Heart left ventricle (tissue), 13 donors: ENCODE measurements at regions not wholly inside any gene's neighbourhood (a gene's known extent, or its start where the extent isn't known, plus 50 kb on each side); places are given as distances from the start of the nearest gene placed in this dataset.

Source experiments
- POLR2A ChIP-seq, 2 donors: fragments of 450-650 bp; IDR thresholded peaks; one replicate each; pipeline ENCODE4 v1.6.1; 2017; ENCODE audit warnings: antibody characterized with exemption in 2 of 2, mild to moderate bottlenecking in 2 of 2, moderate library complexity in 2 of 2
- TF ChIP-seq, protein P1 (sequence below), 12 donors: fragments of 200-600 bp; sonication (generic) in 4 of 12; IDR thresholded peaks; one replicate each; pipeline versions ENCODE4 v1.5.0 to v1.8.0; 2018 to 2022; ENCODE audit warnings: antibody characterized with exemption in 12 of 12, mild to moderate bottlenecking in 5 of 12
- donor health status: ischemic (EF 13 %, LVEDD 7.1; RV severe dilation, severe dysfunction).
- donor health status: DM: no; HTN: yes; CAD: no.
- donor health status: DM: no; HTN: no; CAD: no.
- donor health status: ischemic (EF 25% LVEDD 6.9; RV normal size, moderate dysfunction).
- donor health status: ischemic (EF 25% LVEDD 5.7; RV mildly dilated, moderate dysfunction).
- donor health status: ischemic (EF 35%, LVEDD 5.7; RV mildly dilated, moderate dysfunction).
- donor health status: nonischemic (EF 11% LVEDD 7.7; RV severe dilation, severe dysfunction).
- donor health status: DM: yes; HTN: yes; CAD: no.
- donor health status: PGD.
- donor health status: ischemic (EF 29% LVEDD 5.4; RV normal size, mild dysfunction).
- donor health status: nonischemic (EF 23%, LVEDD 6.1; RV moderate dilation, normal function).

DNA sequence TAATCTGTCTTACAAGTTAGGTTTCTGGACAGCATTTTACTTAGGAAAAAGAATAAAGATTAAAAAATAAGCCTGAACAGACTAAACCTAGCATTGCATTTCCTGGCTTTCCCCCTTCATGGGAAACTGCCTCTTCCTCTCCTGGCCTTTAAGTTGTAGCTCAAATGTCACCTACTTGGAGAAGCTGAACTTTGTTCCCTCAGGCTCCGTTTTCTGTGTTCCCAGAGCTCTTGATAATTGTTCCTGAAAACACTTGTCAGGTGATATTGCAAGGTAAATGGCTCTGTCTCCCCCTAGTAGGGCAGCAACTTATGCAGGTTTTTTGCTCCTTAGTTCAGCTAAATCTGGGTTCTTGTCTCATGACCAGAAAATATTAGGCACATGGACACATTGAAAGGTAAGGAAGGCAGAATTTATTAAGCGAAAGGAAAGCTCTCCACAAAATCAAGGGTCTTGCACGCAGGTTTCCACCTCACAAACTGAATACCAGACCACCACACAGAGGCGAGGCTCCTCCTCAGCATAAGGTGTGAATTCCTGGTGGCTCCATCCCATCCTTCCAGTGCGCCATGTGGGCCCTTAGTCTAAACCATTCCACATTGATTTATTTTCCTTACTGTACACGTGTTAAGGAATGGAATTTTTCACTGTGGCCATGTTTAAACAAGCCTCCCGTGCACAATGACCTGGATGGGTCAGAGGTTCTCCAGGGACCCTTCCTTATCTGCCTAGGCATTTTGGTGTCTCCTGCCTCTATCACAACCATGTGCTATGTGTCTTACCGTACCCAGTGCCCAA lies 229.3 kb downstream of the HNMT start:
- TF ChIP-seq, protein P1, sequence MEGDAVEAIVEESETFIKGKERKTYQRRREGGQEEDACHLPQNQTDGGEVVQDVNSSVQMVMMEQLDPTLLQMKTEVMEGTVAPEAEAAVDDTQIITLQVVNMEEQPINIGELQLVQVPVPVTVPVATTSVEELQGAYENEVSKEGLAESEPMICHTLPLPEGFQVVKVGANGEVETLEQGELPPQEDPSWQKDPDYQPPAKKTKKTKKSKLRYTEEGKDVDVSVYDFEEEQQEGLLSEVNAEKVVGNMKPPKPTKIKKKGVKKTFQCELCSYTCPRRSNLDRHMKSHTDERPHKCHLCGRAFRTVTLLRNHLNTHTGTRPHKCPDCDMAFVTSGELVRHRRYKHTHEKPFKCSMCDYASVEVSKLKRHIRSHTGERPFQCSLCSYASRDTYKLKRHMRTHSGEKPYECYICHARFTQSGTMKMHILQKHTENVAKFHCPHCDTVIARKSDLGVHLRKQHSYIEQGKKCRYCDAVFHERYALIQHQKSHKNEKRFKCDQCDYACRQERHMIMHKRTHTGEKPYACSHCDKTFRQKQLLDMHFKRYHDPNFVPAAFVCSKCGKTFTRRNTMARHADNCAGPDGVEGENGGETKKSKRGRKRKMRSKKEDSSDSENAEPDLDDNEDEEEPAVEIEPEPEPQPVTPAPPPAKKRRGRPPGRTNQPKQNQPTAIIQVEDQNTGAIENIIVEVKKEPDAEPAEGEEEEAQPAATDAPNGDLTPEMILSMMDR (IDR thresholded peaks at IDR 0.05) = no peak
- no peak for TF ChIP-seq POLR2A (IDR thresholded peaks at IDR 0.05)
